GM23338 (cell line): ENCODE measurements at regions not wholly inside any gene's neighbourhood (a gene's known extent, or its start where the extent isn't known, plus 50 kb on each side); places are given as distances from the start of the nearest gene placed in this dataset.
"Not testable (repeated sequence)": the region's sequence is repeated elsewhere in the genome, so short reads cannot be mapped to it uniquely, and the experiment has no call there.

ENCODE experiments used
- ATAC-seq: fragments of 200-7000 bp; cut with Tn5 transposase; 3 replicates; pipeline ENCODE4 v1.9.1; 2020
- DNase-seq: peaks from one replicate; pipeline ENCODE4 v3.0.0-alpha.2; 2015; ENCODE audit warnings: low spot score
- H2AFZ ChIP-seq: fragments of 200-600 bp; sonication (generic); 2 replicates; pipeline ENCODE4 v1.8.0; 2016; ENCODE audit warnings: antibody characterized with exemption, mild to moderate bottlenecking, moderate library complexity
- H3F3A ChIP-seq: fragments of 200-600 bp; sonication (generic); replicated peaks from 2 replicates; pipeline ENCODE4 v1.8.0; 2017; ENCODE audit warnings: antibody characterized with exemption, mixed run types, low read depth
- H3K27ac ChIP-seq: fragments of 200-600 bp; sonication (generic); 2 replicates; pipeline ENCODE4 v1.6.1; 2016; ENCODE audit warnings: low read depth
- H3K27me3 ChIP-seq: fragments of 200-600 bp; sonication (generic); 2 replicates; pipeline ENCODE4 v1.8.0; 2016; ENCODE audit warnings: mild to moderate bottlenecking, mixed run types, moderate library complexity; ENCODE audit not compliant: insufficient read depth
- H3K36me3 ChIP-seq: fragments of 200-600 bp; sonication (generic); 2 replicates; pipeline ENCODE4 v1.8.0; 2016; ENCODE audit warnings: mild to moderate bottlenecking; ENCODE audit not compliant: insufficient read depth
- H3K4me1 ChIP-seq: fragments of 200-600 bp; sonication (generic); 2 replicates; pipeline ENCODE4 v1.8.0; 2016; ENCODE audit warnings: mild to moderate bottlenecking, moderate library complexity; ENCODE audit not compliant: insufficient read depth
- H3K4me2 ChIP-seq: fragments of 200-600 bp; sonication (generic); 2 replicates; pipeline ENCODE4 v1.7.1; 2017; ENCODE audit warnings: mixed run types
- H3K4me3 ChIP-seq: fragments of 200-600 bp; sonication (generic); 2 replicates; pipeline ENCODE4 v1.6.1; 2016; ENCODE audit warnings: mixed run types
- H3K79me2 ChIP-seq: fragments of 200-600 bp; sonication (generic); replicated peaks from 2 replicates; pipeline ENCODE4 v1.8.0; 2017; ENCODE audit warnings: mild to moderate bottlenecking; ENCODE audit not compliant: insufficient read depth
- H3K9me2 ChIP-seq: fragments of 200-600 bp; sonication (generic); 2 replicates; pipeline ENCODE4 v1.8.0; 2017; ENCODE audit not compliant: insufficient read depth
- H4K20me1 ChIP-seq: fragments of 200-600 bp; sonication (generic); replicated peaks from 2 replicates; pipeline ENCODE4 v1.8.0; 2017; ENCODE audit warnings: mild to moderate bottlenecking; ENCODE audit not compliant: insufficient read depth
- H3K27ac Mint-ChIP-seq: 2 replicates; pipeline ENCODE4 v1.8.0; 2020; ENCODE audit warnings: inconsistent platforms, mild to moderate bottlenecking, moderate library complexity, mixed read lengths
- H3K27me3 Mint-ChIP-seq: 3 replicates; pipeline ENCODE4 v1.8.0; 2022; ENCODE audit warnings: low read depth, mild to moderate bottlenecking, moderate library complexity, mixed read lengths, inconsistent platforms; ENCODE audit not compliant: insufficient read depth, poor library complexity
- H3K36me3 Mint-ChIP-seq: 3 replicates; pipeline ENCODE4 v1.8.0; 2021; ENCODE audit warnings: low read depth, mild to moderate bottlenecking, inconsistent platforms, moderate library complexity, mixed read lengths
- H3K4me1 Mint-ChIP-seq: 3 replicates; pipeline ENCODE4 v1.8.0; 2020; ENCODE audit warnings: mild to moderate bottlenecking, inconsistent platforms, mixed read lengths
- H3K4me3 Mint-ChIP-seq: 3 replicates; pipeline ENCODE4 v1.8.0; 2021; ENCODE audit warnings: moderate library complexity, mild to moderate bottlenecking, inconsistent platforms, mixed read lengths
- H3K9me3 Mint-ChIP-seq: 3 replicates; pipeline ENCODE4 v1.8.0; 2020; ENCODE audit warnings: moderate library complexity, mild to moderate bottlenecking, inconsistent platforms, mixed read lengths
- CREB1 ChIP-seq: fragments of 250-450 bp; sonication (Bioruptor Pico); IDR thresholded peaks from 2 replicates; pipeline ENCODE4 v1.5.0; 2020; ENCODE audit warnings: low read depth, mild to moderate bottlenecking, moderate library complexity
- EZH2phosphoT487 ChIP-seq: fragments of 200-600 bp; sonication (generic); IDR thresholded peaks from one replicate; pipeline ENCODE4 v1.8.1; 2018; ENCODE audit warnings: antibody characterized with exemption; ENCODE audit not compliant: unreplicated experiment
- JUNB ChIP-seq: IDR thresholded peaks from one replicate; pipeline ENCODE4 v1.6.1; 2016; ENCODE audit warnings: antibody characterized with exemption; ENCODE audit not compliant: unreplicated experiment
- NANOG ChIP-seq: IDR thresholded peaks from 2 replicates; pipeline ENCODE4 v1.6.1; 2016; ENCODE audit warnings: antibody characterized with exemption, borderline replicate concordance
- POLR2AphosphoS5 ChIP-seq: IDR thresholded peaks from 2 replicates; pipeline ENCODE4 v1.6.1; 2016; ENCODE audit warnings: antibody characterized with exemption, low read depth
- ZNF114 ChIP-seq: fragments of 250-450 bp; sonication (Bioruptor Pico); IDR thresholded peaks from 2 replicates; pipeline ENCODE4 v1.5.0; 2020; ENCODE audit warnings: mild to moderate bottlenecking, moderate library complexity
- ZNF331 ChIP-seq: fragments of 250-450 bp; sonication (Bioruptor Pico); IDR thresholded peaks from 2 replicates; pipeline ENCODE4 v1.5.0; 2020; ENCODE audit warnings: low read depth, mild to moderate bottlenecking, moderate library complexity
- TF ChIP-seq, protein P1 (sequence below): IDR thresholded peaks from one replicate; pipeline ENCODE4 v1.6.1; 2018; ENCODE audit warnings: antibody characterized with exemption; ENCODE audit not compliant: unreplicated experiment
- TF ChIP-seq, protein P2 (sequence below): IDR thresholded peaks from 2 replicates; pipeline ENCODE4 v1.6.1; 2016; ENCODE audit warnings: antibody characterized with exemption

DNA sequence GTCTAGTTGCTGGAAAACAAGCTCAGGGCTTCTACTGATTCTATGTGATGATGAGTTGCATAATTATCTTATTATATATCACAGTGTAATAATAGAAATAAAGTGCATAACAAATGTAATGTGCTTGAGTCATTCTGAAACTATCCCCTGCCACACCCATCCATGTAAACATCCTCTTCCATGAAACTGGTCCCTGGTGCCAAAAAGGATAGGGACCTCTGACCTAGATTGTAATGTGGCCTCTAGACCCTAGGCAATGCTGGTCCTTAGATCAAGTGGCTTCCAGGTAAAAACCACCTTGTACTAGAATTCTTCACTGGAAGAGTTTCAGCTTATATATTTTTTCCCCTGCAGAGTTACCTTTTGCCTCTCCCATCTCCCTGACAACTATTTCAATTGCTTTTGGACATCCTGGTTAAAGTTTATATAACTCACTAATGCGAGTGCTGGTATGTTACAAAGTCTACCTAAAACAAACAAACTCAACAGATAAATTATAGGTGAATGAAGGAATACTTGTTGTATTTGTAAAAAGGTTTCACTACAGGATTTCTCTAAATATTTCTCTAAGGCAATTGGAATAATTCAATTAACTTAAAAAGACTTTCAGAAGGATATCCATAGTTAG lies 462.5 kb downstream of the NAV3 start:
- Histone ChIP-seq H2AFZ (no peak overlapping the region), H3K36me3 (no peaks in the 10 kb centered on the region), H3K4me1 (no peaks in the 10 kb centered on the region), H3K27ac (no peak overlapping the region), H3K4me2 (no peak overlapping the region), H3K9me2 (no peaks in the 10 kb centered on the region), H4K20me1 (no peaks in the 10 kb centered on the region), H3K79me2 (no peaks in the 10 kb centered on the region), H3F3A (no peaks in the 10 kb centered on the region), H3K4me3 (no peak overlapping the region), H3K27me3 (no peaks in the 10 kb centered on the region)
- Mint-ChIP-seq H3K36me3 (no peaks in the 10 kb centered on the region), H3K4me3 (no peak overlapping the region), H3K27me3 (no peaks in the 10 kb centered on the region), H3K4me1 (no peaks in the 10 kb centered on the region; the same call in 2 of the 3 replicates), H3K9me3 (no peaks in the 10 kb centered on the region), H3K27ac (no peak overlapping the region)
- no peak for ATAC-seq
- no peak for DNase-seq
- TF ChIP-seq NANOG (no peak), ZNF114 (CRISPR knock-in tag) (no peak)

DNA sequence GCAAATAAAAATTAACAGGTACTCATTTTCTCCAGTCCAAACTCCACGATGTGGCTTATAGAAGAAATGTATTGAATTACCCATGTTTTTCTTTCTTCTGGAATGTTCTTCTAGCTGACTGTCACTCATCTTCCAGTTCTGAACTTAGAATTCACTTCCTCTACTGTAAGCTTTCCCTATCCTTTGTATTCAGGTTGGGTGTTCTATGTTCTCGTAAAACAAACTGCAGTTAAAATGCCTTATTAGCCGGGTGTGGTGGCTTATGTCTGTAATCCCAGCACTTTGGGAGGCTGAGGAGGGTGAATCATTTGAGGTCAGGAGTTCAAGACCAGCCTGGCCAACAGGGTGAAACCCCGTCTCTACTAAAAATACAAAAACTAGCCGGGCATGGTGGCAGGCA lies 470.6 kb downstream of the NAV3 start:
- not testable (repeated sequence) for ATAC-seq, H3K4me3 Mint-ChIP-seq, DNase-seq, H3K27ac ChIP-seq, H3K27me3 ChIP-seq, H3K9me2 ChIP-seq, H3K4me2 ChIP-seq, H3K36me3 ChIP-seq, H3F3A ChIP-seq, H3K4me3 ChIP-seq, H3K27me3 Mint-ChIP-seq, H3K4me1 Mint-ChIP-seq, H4K20me1 ChIP-seq, H3K4me1 ChIP-seq, H3K27ac Mint-ChIP-seq, H3K36me3 Mint-ChIP-seq, H3K79me2 ChIP-seq
- peaks cover 17% of the 10 kb centered on the region for H3K9me3 Mint-ChIP-seq
- H2AFZ ChIP-seq = 0 out of 2 replicates have a peak overlapping the region, but pooled peaks have one; percentile 34

DNA sequence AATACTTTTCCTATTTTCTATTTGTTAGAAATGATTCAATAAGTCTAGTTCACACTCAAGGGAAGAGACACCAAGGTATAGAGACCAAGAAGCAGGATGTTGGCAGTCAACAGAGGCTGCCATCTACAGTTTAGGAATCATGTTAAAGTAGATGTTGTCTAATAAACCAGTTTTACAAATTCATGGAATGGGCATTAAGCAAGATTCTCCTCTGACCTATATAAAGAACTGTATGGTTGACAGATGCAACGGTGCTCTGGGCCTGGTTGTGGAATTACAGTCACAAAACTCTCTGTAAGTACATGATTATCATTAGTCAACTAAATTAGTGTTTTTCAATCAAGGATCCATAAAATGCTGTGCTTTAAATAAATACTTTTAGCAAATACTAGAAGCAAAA lies 475.1 kb downstream of the NAV3 start:
- no peak for TF ChIP-seq POLR2AphosphoS5
- TF ChIP-seq ZNF331 (CRISPR knock-in tag) = no peak
- Mint-ChIP-seq H3K27me3 (no peaks in the 10 kb centered on the region), H3K27ac (no peak overlapping the region), H3K36me3 (peaks cover 10% of the 10 kb centered on the region), H3K9me3 (peaks cover 17% of the 10 kb centered on the region), H3K4me1 (no peaks in the 10 kb centered on the region), H3K4me3 (no peak overlapping the region)
- Histone ChIP-seq H3F3A (no peaks in the 10 kb centered on the region), H3K36me3 (peaks cover 7% of the 10 kb centered on the region; the same call in 1 of the 2 replicates), H2AFZ (no peak overlapping the region), H3K4me3 (no peak overlapping the region), H4K20me1 (no peaks in the 10 kb centered on the region), H3K79me2 (no peaks in the 10 kb centered on the region), H3K27ac (no peak overlapping the region), H3K4me1 (no peaks in the 10 kb centered on the region), H3K9me2 (no peaks in the 10 kb centered on the region), H3K27me3 (no peaks in the 10 kb centered on the region), H3K4me2 (no peak overlapping the region)
- DNase-seq (no peak), ATAC-seq (no peak)

DNA sequence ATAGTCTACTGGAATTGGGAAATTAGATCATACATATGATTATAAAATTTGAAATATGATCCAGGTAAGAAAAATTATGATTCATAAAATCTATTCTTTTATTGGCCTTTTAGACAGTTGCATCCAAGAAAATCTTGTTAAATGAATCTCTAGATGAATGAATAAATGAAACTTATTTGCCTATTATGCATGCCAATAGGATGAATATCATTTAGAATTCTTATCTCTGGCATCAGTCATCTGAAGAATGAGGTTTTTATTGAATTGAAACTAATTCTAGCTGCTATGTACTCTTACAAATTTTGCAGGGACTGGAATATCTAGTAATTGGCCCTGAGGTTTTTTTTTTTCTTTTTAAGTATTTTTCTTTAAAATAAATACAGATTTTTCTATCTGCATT lies 475.5 kb downstream of the NAV3 start:
- Histone ChIP-seq H3K36me3 (peaks cover 7% of the 10 kb centered on the region; the same call in 1 of the 2 replicates), H3F3A (no peaks in the 10 kb centered on the region), H2AFZ (no peak overlapping the region), H3K9me2 (no peaks in the 10 kb centered on the region), H3K4me3 (no peak overlapping the region), H3K27me3 (no peaks in the 10 kb centered on the region), H3K27ac (no peak overlapping the region), H3K4me2 (no peak overlapping the region), H4K20me1 (no peaks in the 10 kb centered on the region), H3K4me1 (no peaks in the 10 kb centered on the region), H3K79me2 (no peaks in the 10 kb centered on the region)
- ATAC-seq (no peak), DNase-seq (no peak)
- no peaks in the 10 kb centered on the region for H3K27me3 Mint-ChIP-seq
- H3K9me3 Mint-ChIP-seq = peaks cover 17% of the 10 kb centered on the region
- no peak overlapping the region for H3K4me3 Mint-ChIP-seq
- no peak overlapping the region for H3K27ac Mint-ChIP-seq
- H3K36me3 Mint-ChIP-seq = peaks cover 10% of the 10 kb centered on the region
- H3K4me1 Mint-ChIP-seq = no peaks in the 10 kb centered on the region
- TF ChIP-seq, protein P1, sequence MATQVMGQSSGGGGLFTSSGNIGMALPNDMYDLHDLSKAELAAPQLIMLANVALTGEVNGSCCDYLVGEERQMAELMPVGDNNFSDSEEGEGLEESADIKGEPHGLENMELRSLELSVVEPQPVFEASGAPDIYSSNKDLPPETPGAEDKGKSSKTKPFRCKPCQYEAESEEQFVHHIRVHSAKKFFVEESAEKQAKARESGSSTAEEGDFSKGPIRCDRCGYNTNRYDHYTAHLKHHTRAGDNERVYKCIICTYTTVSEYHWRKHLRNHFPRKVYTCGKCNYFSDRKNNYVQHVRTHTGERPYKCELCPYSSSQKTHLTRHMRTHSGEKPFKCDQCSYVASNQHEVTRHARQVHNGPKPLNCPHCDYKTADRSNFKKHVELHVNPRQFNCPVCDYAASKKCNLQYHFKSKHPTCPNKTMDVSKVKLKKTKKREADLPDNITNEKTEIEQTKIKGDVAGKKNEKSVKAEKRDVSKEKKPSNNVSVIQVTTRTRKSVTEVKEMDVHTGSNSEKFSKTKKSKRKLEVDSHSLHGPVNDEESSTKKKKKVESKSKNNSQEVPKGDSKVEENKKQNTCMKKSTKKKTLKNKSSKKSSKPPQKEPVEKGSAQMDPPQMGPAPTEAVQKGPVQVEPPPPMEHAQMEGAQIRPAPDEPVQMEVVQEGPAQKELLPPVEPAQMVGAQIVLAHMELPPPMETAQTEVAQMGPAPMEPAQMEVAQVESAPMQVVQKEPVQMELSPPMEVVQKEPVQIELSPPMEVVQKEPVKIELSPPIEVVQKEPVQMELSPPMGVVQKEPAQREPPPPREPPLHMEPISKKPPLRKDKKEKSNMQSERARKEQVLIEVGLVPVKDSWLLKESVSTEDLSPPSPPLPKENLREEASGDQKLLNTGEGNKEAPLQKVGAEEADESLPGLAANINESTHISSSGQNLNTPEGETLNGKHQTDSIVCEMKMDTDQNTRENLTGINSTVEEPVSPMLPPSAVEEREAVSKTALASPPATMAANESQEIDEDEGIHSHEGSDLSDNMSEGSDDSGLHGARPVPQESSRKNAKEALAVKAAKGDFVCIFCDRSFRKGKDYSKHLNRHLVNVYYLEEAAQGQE = no peak
- no peak for TF ChIP-seq EZH2phosphoT487
- TF ChIP-seq JUNB = no peak
- TF ChIP-seq ZNF331 (CRISPR knock-in tag) = no peak
- TF ChIP-seq, protein P2, sequence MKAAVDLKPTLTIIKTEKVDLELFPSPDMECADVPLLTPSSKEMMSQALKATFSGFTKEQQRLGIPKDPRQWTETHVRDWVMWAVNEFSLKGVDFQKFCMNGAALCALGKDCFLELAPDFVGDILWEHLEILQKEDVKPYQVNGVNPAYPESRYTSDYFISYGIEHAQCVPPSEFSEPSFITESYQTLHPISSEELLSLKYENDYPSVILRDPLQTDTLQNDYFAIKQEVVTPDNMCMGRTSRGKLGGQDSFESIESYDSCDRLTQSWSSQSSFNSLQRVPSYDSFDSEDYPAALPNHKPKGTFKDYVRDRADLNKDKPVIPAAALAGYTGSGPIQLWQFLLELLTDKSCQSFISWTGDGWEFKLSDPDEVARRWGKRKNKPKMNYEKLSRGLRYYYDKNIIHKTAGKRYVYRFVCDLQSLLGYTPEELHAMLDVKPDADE = no peak
- TF ChIP-seq CREB1 (CRISPR knock-in tag) = no peak
- no peak for TF ChIP-seq POLR2AphosphoS5
